PC-3 (cell line): ENCODE measurements at regions not wholly inside any gene's neighbourhood (a gene's known extent, or its start where the extent isn't known, plus 50 kb on each side); places are given as distances from the start of the nearest gene placed in this dataset.

ENCODE experiments used
- ATAC-seq: fragments of 200-7000 bp; cut with Tn5 transposase; 2 replicates; pipeline ENCODE4 v1.9.1; 2020; ENCODE audit warnings: mild to moderate bottlenecking, moderate library complexity
- BruUV-seq: library from RNA; stranded (reverse); fragments of 400-500 nt; replicated peaks from 2 replicates; lab custom pipeline; 2021; lab: Mats Ljungman, UMichigan
- CTCF ChIA-PET: fragments of 300-600 bp; sonication (Branson Sonifier 250); formaldehyde crosslinking; loops from one replicate; lab custom pipeline; 2022; ENCODE audit warnings: antibody characterized with exemption; lab: Charles Lee
- POLR2A ChIA-PET: fragments of 300-600 bp; sonication (Branson Sonifier 250); formaldehyde crosslinking; loops from one replicate; lab custom pipeline; 2022; ENCODE audit warnings: antibody characterized with exemption; ENCODE audit not compliant: unreplicated experiment; lab: Charles Lee
- DNase-seq: peaks from one replicate; pipeline ENCODE4 v3.0.0-alpha.2; 2015
- H2AFZ ChIP-seq: fragments of 300-600 bp; sonication (generic); 2 replicates; pipeline ENCODE4 v1.6.0; 2016; ENCODE audit warnings: antibody characterized with exemption, low read length
- H3F3A ChIP-seq: fragments of 300-600 bp; sonication (generic); one replicate; pipeline ENCODE4 v1.6.0; 2017; ENCODE audit warnings: antibody characterized with exemption, low read length, control low read depth, mild to moderate bottlenecking; ENCODE audit not compliant: unreplicated experiment
- H3K27ac ChIP-seq: fragments of 300-600 bp; sonication (generic); 2 replicates; pipeline ENCODE4 v1.5.1; 2016; ENCODE audit warnings: mild to moderate bottlenecking, low read length
- H3K27me3 ChIP-seq: fragments of 300-600 bp; sonication (generic); 2 replicates; pipeline ENCODE4 v1.6.1; 2016; ENCODE audit warnings: low read length, mixed read lengths
- H3K36me3 ChIP-seq: fragments of 300-600 bp; sonication (generic); 2 replicates; pipeline ENCODE4 v1.6.1; 2016; ENCODE audit warnings: low read depth, mixed run types, low read length, mixed read lengths
- H3K4me1 ChIP-seq: fragments of 300-600 bp; sonication (generic); 2 replicates; pipeline ENCODE4 v1.5.1; 2016; ENCODE audit warnings: low read length; ENCODE audit not compliant: insufficient read depth
- H3K4me2 ChIP-seq: fragments of 300-600 bp; sonication (generic); 2 replicates; pipeline ENCODE4 v1.6.0; 2016; ENCODE audit warnings: low read length
- H3K4me3 ChIP-seq: fragments of 300-600 bp; sonication (generic); 2 replicates; pipeline ENCODE4 v1.5.1; 2016; ENCODE audit warnings: mild to moderate bottlenecking, low read length, mixed read lengths
- H3K79me2 ChIP-seq: fragments of 300-600 bp; sonication (generic); 2 replicates; pipeline ENCODE4 v1.6.1; 2017; ENCODE audit warnings: low read length, mixed read lengths
- H3K9ac ChIP-seq: fragments of 300-600 bp; sonication (generic); 2 replicates; pipeline ENCODE4 v1.6.0; 2016; ENCODE audit warnings: mild to moderate bottlenecking, low read length
- H3K9me2 ChIP-seq: fragments of 300-600 bp; sonication (generic); replicated peaks from 2 replicates; pipeline ENCODE4 v1.6.1; 2016; ENCODE audit warnings: mixed run types, low read length, mixed read lengths
- H3K9me3 ChIP-seq: fragments of 300-600 bp; sonication (generic); 2 replicates; pipeline ENCODE4 v1.6.1; 2016; ENCODE audit warnings: low read length, mixed read lengths
- H4K20me1 ChIP-seq: fragments of 300-600 bp; sonication (generic); 2 replicates; pipeline ENCODE4 v1.6.1; 2016; ENCODE audit warnings: low read length, mixed read lengths
- CTCF ChIP-seq: fragments of 300-600 bp; sonication (generic); conservative IDR thresholded peaks from 2 replicates; pipeline ENCODE4 v1.5.1; 2017; ENCODE audit warnings: antibody characterized with exemption, low read depth, mild to moderate bottlenecking, low read length
- EZH2 ChIP-seq: fragments of 300-600 bp; sonication (generic); IDR thresholded peaks from one replicate; pipeline ENCODE4 v1.6.1; 2017; ENCODE audit warnings: antibody characterized with exemption, mild to moderate bottlenecking, low read length; ENCODE audit not compliant: unreplicated experiment
- EZH2phosphoT487 ChIP-seq: fragments of 300-600 bp; sonication (generic); IDR thresholded peaks from 2 replicates; pipeline ENCODE4 v1.6.1; 2018; ENCODE audit warnings: mild to moderate bottlenecking, antibody characterized with exemption, low read length, borderline replicate concordance
- intact Hi-C: fragments of 100-400 bp; cut with micrococcal nuclease; formaldehyde crosslinking; loops from 2 replicates; pipeline ENCODE4 v1.9.0; 2023

- no peaks in the 10 kb centered on the region for H3K36me3 ChIP-seq
- H2AFZ ChIP-seq, result no peak overlapping the region
- intact Hi-C loops, result no loop called here
- H3K4me2 ChIP-seq, result no peak overlapping the region
- BruUV-seq, result no TSS peak
- ATAC-seq (no peak), DNase-seq (no peak)
- no peaks in the 10 kb centered on the region for H3K79me2 ChIP-seq
- H3K9ac ChIP-seq, result no peak overlapping the region
- no peak overlapping the region for H3K4me3 ChIP-seq
- no peaks in the 10 kb centered on the region for H3K4me1 ChIP-seq
- no peaks in the 10 kb centered on the region for H3K27me3 ChIP-seq
- TF ChIP-seq EZH2, result no peak
- no peak for TF ChIP-seq EZH2phosphoT487
- no peak for TF ChIP-seq CTCF
- H3K9me2 ChIP-seq, result no peaks in the 10 kb centered on the region
- no peaks in the 10 kb centered on the region for H3F3A ChIP-seq
- ChIA-PET CTCF (no interaction called here), POLR2A (no interaction called here)
- no peaks in the 10 kb centered on the region for H3K9me3 ChIP-seq
- H4K20me1 ChIP-seq, result no peaks in the 10 kb centered on the region
- no peak overlapping the region for H3K27ac ChIP-seq
Measured at GRCh38 chr5:20522905-20523482, 535.0 kb upstream of the CDH18 start.

- ChIA-PET POLR2A (no interaction called here), CTCF (no interaction called here)
- H3K4me3 ChIP-seq, result no peak overlapping the region
- H3K4me2 ChIP-seq, result no peak overlapping the region
- ATAC-seq, result no peak
- BruUV-seq, result no TSS peak
- H4K20me1 ChIP-seq, result no peaks in the 10 kb centered on the region
- TF ChIP-seq EZH2, result no peak
- no peak for TF ChIP-seq EZH2phosphoT487
- no peak for TF ChIP-seq CTCF
- H3K79me2 ChIP-seq, result no peaks in the 10 kb centered on the region
- H3K9me3 ChIP-seq, result no peaks in the 10 kb centered on the region
- H3K36me3 ChIP-seq, result no peaks in the 10 kb centered on the region
- H3K27me3 ChIP-seq, result no peaks in the 10 kb centered on the region
- H2AFZ ChIP-seq, result no peak overlapping the region
- H3K9ac ChIP-seq, result no peak overlapping the region
- intact Hi-C loops, result no loop called here
- peaks cover 6% of the 10 kb centered on the region for H3K4me1 ChIP-seq
- H3K9me2 ChIP-seq, result no peaks in the 10 kb centered on the region
- H3K27ac ChIP-seq, result no peak overlapping the region
- H3F3A ChIP-seq, result no peaks in the 10 kb centered on the region
- no peak for DNase-seq
Measured at GRCh38 chr5:20515606-20516005, 527.6 kb upstream of the CDH18 start.

GRCh38 chr5:20514145-20514544 lies 526.1 kb upstream of the CDH18 start:
- Histone ChIP-seq H3K9me2 (no peaks in the 10 kb centered on the region), H3F3A (no peaks in the 10 kb centered on the region), H3K9ac (no peak overlapping the region), H3K27me3 (no peaks in the 10 kb centered on the region), H3K4me2 (peak overlapping the region; percentile 18), H2AFZ (no peak overlapping the region), H3K79me2 (no peaks in the 10 kb centered on the region), H3K27ac (no peak overlapping the region), H3K36me3 (no peaks in the 10 kb centered on the region), H4K20me1 (no peaks in the 10 kb centered on the region), H3K9me3 (no peaks in the 10 kb centered on the region), H3K4me3 (no peak overlapping the region), H3K4me1 (peaks cover 6% of the 10 kb centered on the region)
- DNase-seq, result peak; percentile 62
- no TSS peak for BruUV-seq
- ChIA-PET POLR2A (no interaction called here), CTCF (no interaction called here)
- intact Hi-C loops, result no loop called here
- peak; percentile 92 for ATAC-seq
- TF ChIP-seq EZH2 (no peak), EZH2phosphoT487 (no peak), CTCF (no peak)
